ENCODE measurements at regions not wholly inside any gene's neighbourhood (a gene's known extent, or its start where the extent isn't known, plus 50 kb on each side); places are given as distances from the start of the nearest gene placed in this dataset.

DNA sequence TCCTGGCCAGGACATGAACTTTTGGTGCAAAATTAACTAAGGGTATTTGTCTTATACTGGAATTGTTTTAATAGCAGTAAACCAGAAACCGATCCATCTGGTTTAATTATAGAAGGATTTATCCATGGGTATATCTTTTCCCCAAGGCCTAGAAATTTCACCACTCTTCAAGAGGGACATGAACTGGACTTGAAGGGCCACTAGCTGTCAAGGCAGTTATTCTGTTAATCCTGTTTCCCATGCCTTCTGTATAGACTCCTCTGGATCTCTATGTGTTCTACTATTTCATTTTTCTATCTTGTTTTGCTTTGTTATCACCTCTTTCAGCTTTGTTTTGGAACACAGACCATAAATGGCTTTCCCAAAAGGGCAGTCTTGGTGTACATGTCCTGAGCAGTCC, 467.6 kb downstream of the KIF4B start:
- H3K4me1 ChIP-seq, result no peaks in the 10 kb centered on the region
- CTCF ChIA-PET, result no interaction called here
- DNase-seq (ENCODE audit: low read depth in 1 of 2, low spot score in 1 of 2) (no peak), ATAC-seq (no peak), FAIRE-seq (no peak)
- H3K9me3 ChIP-seq, result no peaks in the 10 kb centered on the region
- POLR2A ChIA-PET, result no interaction called here
- no peak overlapping the region for H3K4me2 ChIP-seq
- H3K27ac ChIP-seq, result no peak overlapping the region
- no peak overlapping the region for H3K4me3 ChIP-seq
- WGBS (ENCODE audit: missing lambda C conversion rate), result 13% methylated on average over 1 of the region's 1 CpG
- no peak for TF ChIP-seq KDM1A (IDR thresholded peaks at IDR 0.05; ENCODE audit: low read depth)
- no peak for TF ChIP-seq SREBF2 (IDR thresholded peaks at IDR 0.05)
- no peak for TF ChIP-seq POLR2AphosphoS2 (conservative IDR thresholded peaks at IDR 0.05; ENCODE audit: low read length)
- no peak for TF ChIP-seq RAD21 (conservative IDR thresholded peaks at IDR 0.05 in 1 of 2, IDR thresholded peaks at IDR 0.05 in 1 of 2)
- TF ChIP-seq MAFK (IDR thresholded peaks at IDR 0.05; ENCODE audit: partially characterized antibody), result no peak
- TF ChIP-seq, protein P1, sequence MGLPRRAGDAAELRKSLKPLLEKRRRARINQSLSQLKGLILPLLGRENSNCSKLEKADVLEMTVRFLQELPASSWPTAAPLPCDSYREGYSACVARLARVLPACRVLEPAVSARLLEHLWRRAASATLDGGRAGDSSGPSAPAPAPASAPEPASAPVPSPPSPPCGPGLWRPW (IDR thresholded peaks at IDR 0.05), result no peak
- no peak for TF ChIP-seq TFCP2L1 (CRISPR knock-in tag; IDR thresholded peaks at IDR 0.05)
- TF ChIP-seq HEYL (CRISPR knock-in tag; IDR thresholded peaks at IDR 0.05), result no peak
- no peak for TF ChIP-seq ZNF302 (CRISPR knock-in tag; IDR thresholded peaks at IDR 0.05)
- TF ChIP-seq CBX2 (IDR thresholded peaks at IDR 0.05; ENCODE audit: borderline replicate concordance, low read depth), result no peak
- TF ChIP-seq, protein P2, sequence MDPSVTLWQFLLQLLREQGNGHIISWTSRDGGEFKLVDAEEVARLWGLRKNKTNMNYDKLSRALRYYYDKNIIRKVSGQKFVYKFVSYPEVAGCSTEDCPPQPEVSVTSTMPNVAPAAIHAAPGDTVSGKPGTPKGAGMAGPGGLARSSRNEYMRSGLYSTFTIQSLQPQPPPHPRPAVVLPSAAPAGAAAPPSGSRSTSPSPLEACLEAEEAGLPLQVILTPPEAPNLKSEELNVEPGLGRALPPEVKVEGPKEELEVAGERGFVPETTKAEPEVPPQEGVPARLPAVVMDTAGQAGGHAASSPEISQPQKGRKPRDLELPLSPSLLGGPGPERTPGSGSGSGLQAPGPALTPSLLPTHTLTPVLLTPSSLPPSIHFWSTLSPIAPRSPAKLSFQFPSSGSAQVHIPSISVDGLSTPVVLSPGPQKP (IDR thresholded peaks at IDR 0.05; ENCODE audit: low read depth, low read length), result no peak
- TF ChIP-seq HOXB5 (CRISPR knock-in tag; IDR thresholded peaks at IDR 0.05), result no peak
- TF ChIP-seq, protein P3, sequence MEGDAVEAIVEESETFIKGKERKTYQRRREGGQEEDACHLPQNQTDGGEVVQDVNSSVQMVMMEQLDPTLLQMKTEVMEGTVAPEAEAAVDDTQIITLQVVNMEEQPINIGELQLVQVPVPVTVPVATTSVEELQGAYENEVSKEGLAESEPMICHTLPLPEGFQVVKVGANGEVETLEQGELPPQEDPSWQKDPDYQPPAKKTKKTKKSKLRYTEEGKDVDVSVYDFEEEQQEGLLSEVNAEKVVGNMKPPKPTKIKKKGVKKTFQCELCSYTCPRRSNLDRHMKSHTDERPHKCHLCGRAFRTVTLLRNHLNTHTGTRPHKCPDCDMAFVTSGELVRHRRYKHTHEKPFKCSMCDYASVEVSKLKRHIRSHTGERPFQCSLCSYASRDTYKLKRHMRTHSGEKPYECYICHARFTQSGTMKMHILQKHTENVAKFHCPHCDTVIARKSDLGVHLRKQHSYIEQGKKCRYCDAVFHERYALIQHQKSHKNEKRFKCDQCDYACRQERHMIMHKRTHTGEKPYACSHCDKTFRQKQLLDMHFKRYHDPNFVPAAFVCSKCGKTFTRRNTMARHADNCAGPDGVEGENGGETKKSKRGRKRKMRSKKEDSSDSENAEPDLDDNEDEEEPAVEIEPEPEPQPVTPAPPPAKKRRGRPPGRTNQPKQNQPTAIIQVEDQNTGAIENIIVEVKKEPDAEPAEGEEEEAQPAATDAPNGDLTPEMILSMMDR (IDR thresholded peaks at IDR 0.05), result no peak

DNA sequence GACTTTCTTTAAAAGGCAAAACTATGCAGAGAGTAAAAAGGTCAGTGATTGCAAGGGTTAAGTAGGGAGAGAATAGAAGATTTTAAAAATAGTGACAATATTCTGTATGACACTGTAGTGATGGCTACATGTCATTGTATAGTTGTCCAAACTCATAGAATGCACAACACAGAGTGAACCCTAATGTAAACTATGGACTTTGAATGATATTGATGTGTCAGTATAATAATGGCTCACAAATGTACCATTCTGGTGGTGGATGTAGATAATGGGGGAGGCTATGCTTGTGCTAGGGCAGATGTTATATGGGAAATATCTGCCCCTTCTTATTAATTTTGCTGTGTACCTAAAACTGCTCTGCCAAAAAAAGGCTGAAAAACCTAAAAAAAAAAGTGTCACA, 468.9 kb downstream of the KIF4B start:
- POLR2A ChIA-PET, result no interaction called here
- Histone ChIP-seq H3K27ac (no peak overlapping the region), H3K4me1 (no peaks in the 10 kb centered on the region), H3K4me3 (no peak overlapping the region), H3K9me3 (no peaks in the 10 kb centered on the region), H3K4me2 (no peak overlapping the region)
- DNase-seq (ENCODE audit: low read depth in 1 of 2, low spot score in 1 of 2) (no peak), ATAC-seq (no peak), FAIRE-seq (no peak)
- no peak for TF ChIP-seq FOXS1 (CRISPR knock-in tag; IDR thresholded peaks at IDR 0.05)
- CTCF ChIA-PET, result no interaction called here

DNA sequence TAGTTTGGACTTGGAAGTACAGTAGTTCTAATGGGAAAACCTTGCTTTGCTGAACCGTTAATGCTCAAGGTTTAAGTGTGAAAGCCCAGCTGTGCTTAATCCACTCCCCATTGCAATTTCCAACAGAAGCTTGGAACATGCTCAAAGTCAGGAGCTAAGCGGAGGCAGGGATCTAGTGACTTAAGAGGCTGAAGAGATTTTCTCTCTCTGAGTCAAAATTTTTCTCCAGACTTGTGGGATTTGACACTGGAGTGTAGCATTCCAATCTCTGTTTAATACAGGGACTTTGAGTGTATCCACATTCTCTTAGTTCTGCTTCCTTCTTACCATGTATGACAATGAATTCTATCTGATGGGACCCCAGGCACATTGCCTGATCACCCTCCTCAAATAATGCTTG, 471.8 kb downstream of the KIF4B start:
- DNase-seq (ENCODE audit: low read depth in 1 of 2, low spot score in 1 of 2), result no peak
- ChIA-PET POLR2A (no interaction called here), CTCF (no interaction called here)
- H3K9me3 ChIP-seq, result no peaks in the 10 kb centered on the region
- H3K27ac ChIP-seq, result no peak overlapping the region
- no peaks in the 10 kb centered on the region for H3K4me1 ChIP-seq
- WGBS (ENCODE audit: missing lambda C conversion rate), result 15% methylated on average over 2 of the region's 2 CpGs
- H3K4me3 ChIP-seq, result no peak overlapping the region
- no peak for FAIRE-seq
- no peak for ATAC-seq
- no peak for TF ChIP-seq EHMT2 (IDR thresholded peaks at IDR 0.05; ENCODE audit: low read depth)
- no peak for TF ChIP-seq HOXA7 (CRISPR knock-in tag; IDR thresholded peaks at IDR 0.05)
- no peak for TF ChIP-seq MAFK (IDR thresholded peaks at IDR 0.05; ENCODE audit: partially characterized antibody)
- TF ChIP-seq TFCP2L1 (CRISPR knock-in tag; IDR thresholded peaks at IDR 0.05), result no peak
- no peak for TF ChIP-seq MYC (IDR thresholded peaks at IDR 0.05; ENCODE audit: borderline replicate concordance, low read length)
- TF ChIP-seq ZC3H11A (IDR thresholded peaks at IDR 0.05), result no peak
- no peak for TF ChIP-seq RAD21 (conservative IDR thresholded peaks at IDR 0.05 in 1 of 2, IDR thresholded peaks at IDR 0.05 in 1 of 2)
- no peak for TF ChIP-seq EHF (CRISPR knock-in tag; IDR thresholded peaks at IDR 0.05)
- no peak for TF ChIP-seq CEBPB (IDR thresholded peaks at IDR 0.05)
- no peak for TF ChIP-seq HOXB5 (CRISPR knock-in tag; IDR thresholded peaks at IDR 0.05)
- TF ChIP-seq HEYL (CRISPR knock-in tag; IDR thresholded peaks at IDR 0.05), result no peak
- TF ChIP-seq FOXS1 (CRISPR knock-in tag; IDR thresholded peaks at IDR 0.05), result no peak
- TF ChIP-seq TP53 (CRISPR knock-in tag; IDR thresholded peaks at IDR 0.05), result no peak
- TF ChIP-seq, protein P4, sequence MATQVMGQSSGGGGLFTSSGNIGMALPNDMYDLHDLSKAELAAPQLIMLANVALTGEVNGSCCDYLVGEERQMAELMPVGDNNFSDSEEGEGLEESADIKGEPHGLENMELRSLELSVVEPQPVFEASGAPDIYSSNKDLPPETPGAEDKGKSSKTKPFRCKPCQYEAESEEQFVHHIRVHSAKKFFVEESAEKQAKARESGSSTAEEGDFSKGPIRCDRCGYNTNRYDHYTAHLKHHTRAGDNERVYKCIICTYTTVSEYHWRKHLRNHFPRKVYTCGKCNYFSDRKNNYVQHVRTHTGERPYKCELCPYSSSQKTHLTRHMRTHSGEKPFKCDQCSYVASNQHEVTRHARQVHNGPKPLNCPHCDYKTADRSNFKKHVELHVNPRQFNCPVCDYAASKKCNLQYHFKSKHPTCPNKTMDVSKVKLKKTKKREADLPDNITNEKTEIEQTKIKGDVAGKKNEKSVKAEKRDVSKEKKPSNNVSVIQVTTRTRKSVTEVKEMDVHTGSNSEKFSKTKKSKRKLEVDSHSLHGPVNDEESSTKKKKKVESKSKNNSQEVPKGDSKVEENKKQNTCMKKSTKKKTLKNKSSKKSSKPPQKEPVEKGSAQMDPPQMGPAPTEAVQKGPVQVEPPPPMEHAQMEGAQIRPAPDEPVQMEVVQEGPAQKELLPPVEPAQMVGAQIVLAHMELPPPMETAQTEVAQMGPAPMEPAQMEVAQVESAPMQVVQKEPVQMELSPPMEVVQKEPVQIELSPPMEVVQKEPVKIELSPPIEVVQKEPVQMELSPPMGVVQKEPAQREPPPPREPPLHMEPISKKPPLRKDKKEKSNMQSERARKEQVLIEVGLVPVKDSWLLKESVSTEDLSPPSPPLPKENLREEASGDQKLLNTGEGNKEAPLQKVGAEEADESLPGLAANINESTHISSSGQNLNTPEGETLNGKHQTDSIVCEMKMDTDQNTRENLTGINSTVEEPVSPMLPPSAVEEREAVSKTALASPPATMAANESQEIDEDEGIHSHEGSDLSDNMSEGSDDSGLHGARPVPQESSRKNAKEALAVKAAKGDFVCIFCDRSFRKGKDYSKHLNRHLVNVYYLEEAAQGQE (IDR thresholded peaks at IDR 0.05), result no peak
- TF ChIP-seq, protein P1 (IDR thresholded peaks at IDR 0.05), result no peak
- no peak overlapping the region for H3K4me2 ChIP-seq

Data from A549 (cell line).